BE2C (cell line): ENCODE measurements at regions not wholly inside any gene's neighbourhood (a gene's known extent, or its start where the extent isn't known, plus 50 kb on each side); places are given as distances from the start of the nearest gene placed in this dataset.

ENCODE experiments used
- DNase-seq: peaks from one replicate; pipeline ENCODE4 v3.0.0-alpha.2; 2020
- H3K27me3 ChIP-seq: fragments of 250-450 bp; sonication (Bioruptor Pico); 2 replicates; pipeline ENCODE4 v1.5.1; 2020; ENCODE audit warnings: mild to moderate bottlenecking
- H3K36me3 ChIP-seq: fragments of 250-450 bp; sonication (Bioruptor Pico); 2 replicates; pipeline ENCODE4 v1.5.1; 2020; ENCODE audit warnings: mild to moderate bottlenecking
- H3K4me1 ChIP-seq: fragments of 250-450 bp; sonication (Bioruptor Pico); 2 replicates; pipeline ENCODE4 v1.5.1; 2020
- H3K4me3 ChIP-seq: 2 replicates; pipeline ENCODE4 v1.5.1; 2011; ENCODE audit warnings: low read depth, low read length
- H3K9me3 ChIP-seq: fragments of 250-450 bp; sonication (Bioruptor Pico); 2 replicates; pipeline ENCODE4 v1.5.1; 2020
- CTCF ChIP-seq: IDR thresholded peaks from 2 replicates; pipeline ENCODE4 v1.5.1; 2012; ENCODE audit warnings: mild to moderate bottlenecking, low read depth, low read length

- H3K4me1 ChIP-seq: peaks cover 20% of the 10 kb centered on the region
- no peaks in the 10 kb centered on the region for H3K27me3 ChIP-seq
- H3K9me3 ChIP-seq: no peaks in the 10 kb centered on the region; the same call in 1 of the 2 replicates
- peak; percentile 83 for DNase-seq
- TF ChIP-seq CTCF: peak; percentile 89
- no peak overlapping the region for H3K4me3 ChIP-seq
- H3K36me3 ChIP-seq: no peaks in the 10 kb centered on the region
These were observed 65.9 kb upstream of the SDK2 start for GRCh38 chr17:73710095-73710592.

- H3K27me3 ChIP-seq: no peaks in the 10 kb centered on the region
These were observed 66.9 kb upstream of the SDK2 start for GRCh38 chr17:73711184-73711583.

GRCh38 chr17:73711916-73712315 is 67.7 kb upstream of the SDK2 start:
- no peak for TF ChIP-seq CTCF
- H3K36me3 ChIP-seq: no peaks in the 10 kb centered on the region
- no peaks in the 10 kb centered on the region for H3K27me3 ChIP-seq
- no peaks in the 10 kb centered on the region; the same call in 1 of the 2 replicates for H3K9me3 ChIP-seq
- DNase-seq: no peak
- peaks cover 7% of the 10 kb centered on the region for H3K4me1 ChIP-seq
- H3K4me3 ChIP-seq: no peak overlapping the region

More at GRCh38 chr17:73711184-73711583, 66.9 kb upstream of the SDK2 start:
- Histone ChIP-seq H3K36me3 (no peaks in the 10 kb centered on the region), H3K9me3 (no peaks in the 10 kb centered on the region; the same call in 1 of the 2 replicates), H3K4me3 (no peak overlapping the region), H3K4me1 (peaks cover 14% of the 10 kb centered on the region)
- no peak for TF ChIP-seq CTCF
- no peak for DNase-seq

- no peak for DNase-seq
- no peaks in the 10 kb centered on the region for H3K36me3 ChIP-seq
- TF ChIP-seq CTCF: no peak
- no peaks in the 10 kb centered on the region; the same call in 1 of the 2 replicates for H3K9me3 ChIP-seq
- H3K27me3 ChIP-seq: no peaks in the 10 kb centered on the region
- H3K4me1 ChIP-seq: peaks cover 7% of the 10 kb centered on the region; the same call in 1 of the 2 replicates
- H3K4me3 ChIP-seq: no peak overlapping the region
These were observed 68.9 kb upstream of the SDK2 start for GRCh38 chr17:73713136-73713535.

GRCh38 chr17:73715769-73716168 is 71.5 kb upstream of the SDK2 start:
- TF ChIP-seq CTCF: no peak
- no peak for DNase-seq
- Histone ChIP-seq H3K4me1 (peaks cover 17% of the 10 kb centered on the region), H3K27me3 (no peaks in the 10 kb centered on the region), H3K9me3 (no peaks in the 10 kb centered on the region), H3K36me3 (no peaks in the 10 kb centered on the region), H3K4me3 (no peak overlapping the region)

- Histone ChIP-seq H3K36me3 (no peaks in the 10 kb centered on the region), H3K27me3 (no peaks in the 10 kb centered on the region), H3K4me1 (peaks cover 19% of the 10 kb centered on the region), H3K9me3 (no peaks in the 10 kb centered on the region), H3K4me3 (no peak overlapping the region)
- no peak for TF ChIP-seq CTCF
- no peak for DNase-seq
These were observed 73.4 kb upstream of the SDK2 start for GRCh38 chr17:73717690-73718089.
